ENCODE measurements at regions not wholly inside any gene's neighbourhood (a gene's known extent, or its start where the extent isn't known, plus 50 kb on each side); places are given as distances from the start of the nearest gene placed in this dataset.

- H3K4me2 ChIP-seq (ENCODE audit: low read length) = peak overlapping the region; percentile 41
- ATAC-seq (peak; percentile 95), DNase-seq (peak; percentile 96)
- intact Hi-C loops (cut with micrococcal nuclease) = loop anchor here (5.0 to 10.0 kb wide), 7 partner anchors 106 to 821 kb away; no protein-coding TSS in a partner anchor
- no peak overlapping the region for H3K9ac ChIP-seq (ENCODE audit: low read length)
- H3K79me2 ChIP-seq (ENCODE audit: low read length) = no peaks in the 10 kb centered on the region
- no peaks in the 10 kb centered on the region for H3K9me2 ChIP-seq (replicated peaks; ENCODE audit: low read length)
- H3K4me3 ChIP-seq (ENCODE audit: low read length) = no peak overlapping the region
- H4K20me1 ChIP-seq (ENCODE audit: low read length) = no peaks in the 10 kb centered on the region
- peak overlapping the region; percentile 53 for H2AFZ ChIP-seq (ENCODE audit: low read length)
- H3F3A ChIP-seq (ENCODE audit: low read length, unreplicated experiment) = no peaks in the 10 kb centered on the region
- no peaks in the 10 kb centered on the region for H3K27me3 ChIP-seq (ENCODE audit: low read length)
- TF ChIP-seq CTCF (conservative IDR thresholded peaks at IDR 0.05; ENCODE audit: low read depth, low read length) (no peak), EZH2phosphoT487 (IDR thresholded peaks at IDR 0.05; ENCODE audit: borderline replicate concordance, low read length) (no peak), EZH2 (IDR thresholded peaks at IDR 0.05; ENCODE audit: low read length, unreplicated experiment) (no peak)
- no TSS peak for BruUV-seq (replicated peaks)
- ChIA-PET CTCF (no interaction called here), POLR2A (ENCODE audit: unreplicated experiment) (no interaction called here)
- peaks cover 28% of the 10 kb centered on the region for H3K4me1 ChIP-seq (ENCODE audit: insufficient read depth, low read length)
- no peaks in the 10 kb centered on the region for H3K9me3 ChIP-seq (ENCODE audit: low read length)
- peak overlapping the region; percentile 24 for H3K27ac ChIP-seq (ENCODE audit: low read length)
- no peaks in the 10 kb centered on the region for H3K36me3 ChIP-seq (ENCODE audit: low read depth, low read length)
These were observed 627.4 kb downstream of the LMO4 start for GRCh38 chr1:87956072-87956471.

GRCh38 chr1:87956750-87957149, 628.1 kb downstream of the LMO4 start:
- Histone ChIP-seq H3F3A (ENCODE audit: low read length, unreplicated experiment) (no peaks in the 10 kb centered on the region), H2AFZ (ENCODE audit: low read length) (no peak overlapping the region), H3K4me1 (ENCODE audit: insufficient read depth, low read length) (peaks cover 26% of the 10 kb centered on the region), H3K4me2 (ENCODE audit: low read length) (no peak overlapping the region), H3K27ac (ENCODE audit: low read length) (peak overlapping the region; percentile 13; the same call in 1 of the 2 replicates), H3K9ac (ENCODE audit: low read length) (no peak overlapping the region), H3K4me3 (ENCODE audit: low read length) (no peak overlapping the region), H3K79me2 (ENCODE audit: low read length) (no peaks in the 10 kb centered on the region), H3K27me3 (ENCODE audit: low read length) (no peaks in the 10 kb centered on the region), H3K36me3 (ENCODE audit: low read depth, low read length) (no peaks in the 10 kb centered on the region), H3K9me3 (ENCODE audit: low read length) (no peaks in the 10 kb centered on the region), H3K9me2 (replicated peaks; ENCODE audit: low read length) (no peaks in the 10 kb centered on the region), H4K20me1 (ENCODE audit: low read length) (no peaks in the 10 kb centered on the region)
- TF ChIP-seq EZH2phosphoT487 (IDR thresholded peaks at IDR 0.05; ENCODE audit: borderline replicate concordance, low read length) (no peak), CTCF (conservative IDR thresholded peaks at IDR 0.05; ENCODE audit: low read depth, low read length) (no peak), EZH2 (IDR thresholded peaks at IDR 0.05; ENCODE audit: low read length, unreplicated experiment) (no peak)
- no TSS peak for BruUV-seq (replicated peaks)
- intact Hi-C loops (cut with micrococcal nuclease) = loop anchor here (5.0 to 10.0 kb wide), 7 partner anchors 106 to 822 kb away; no protein-coding TSS in a partner anchor
- ATAC-seq (no peak), DNase-seq (no peak)
- ChIA-PET POLR2A (ENCODE audit: unreplicated experiment) (no interaction called here), CTCF (no interaction called here)

GRCh38 chr1:87957331-87957730, 628.7 kb downstream of the LMO4 start:
- H2AFZ ChIP-seq (ENCODE audit: low read length) = no peak overlapping the region
- peaks cover 21% of the 10 kb centered on the region for H3K4me1 ChIP-seq (ENCODE audit: insufficient read depth, low read length)
- no peaks in the 10 kb centered on the region for H3K27me3 ChIP-seq (ENCODE audit: low read length)
- no peaks in the 10 kb centered on the region; the same call in 1 of the 2 replicates for H3K9me2 ChIP-seq (replicated peaks; ENCODE audit: low read length)
- H3K79me2 ChIP-seq (ENCODE audit: low read length) = no peaks in the 10 kb centered on the region
- no peaks in the 10 kb centered on the region for H4K20me1 ChIP-seq (ENCODE audit: low read length)
- POLR2A ChIA-PET (ENCODE audit: unreplicated experiment) = no interaction called here
- no TSS peak for BruUV-seq (replicated peaks)
- no peak for ATAC-seq
- TF ChIP-seq EZH2 (IDR thresholded peaks at IDR 0.05; ENCODE audit: low read length, unreplicated experiment) (no peak), CTCF (conservative IDR thresholded peaks at IDR 0.05; ENCODE audit: low read depth, low read length) (no peak), EZH2phosphoT487 (IDR thresholded peaks at IDR 0.05; ENCODE audit: borderline replicate concordance, low read length) (no peak)
- CTCF ChIA-PET = no interaction called here
- no peaks in the 10 kb centered on the region for H3K36me3 ChIP-seq (ENCODE audit: low read depth, low read length)
- H3K27ac ChIP-seq (ENCODE audit: low read length) = no peak overlapping the region
- H3K9me3 ChIP-seq (ENCODE audit: low read length) = no peaks in the 10 kb centered on the region
- H3K4me2 ChIP-seq (ENCODE audit: low read length) = no peak overlapping the region
- intact Hi-C loops (cut with micrococcal nuclease) = loop anchor here (5.0 to 10.0 kb wide), 7 partner anchors 105 to 823 kb away; no protein-coding TSS in a partner anchor
- no peak overlapping the region for H3K9ac ChIP-seq (ENCODE audit: low read length)
- no peak for DNase-seq
- H3F3A ChIP-seq (ENCODE audit: low read length, unreplicated experiment) = no peaks in the 10 kb centered on the region
- H3K4me3 ChIP-seq (ENCODE audit: low read length) = no peak overlapping the region

Measured in PC-3 (cell line).